ENCODE measurements at regions not wholly inside any gene's neighbourhood (a gene's known extent, or its start where the extent isn't known, plus 50 kb on each side); places are given as distances from the start of the nearest gene placed in this dataset.

DNA sequence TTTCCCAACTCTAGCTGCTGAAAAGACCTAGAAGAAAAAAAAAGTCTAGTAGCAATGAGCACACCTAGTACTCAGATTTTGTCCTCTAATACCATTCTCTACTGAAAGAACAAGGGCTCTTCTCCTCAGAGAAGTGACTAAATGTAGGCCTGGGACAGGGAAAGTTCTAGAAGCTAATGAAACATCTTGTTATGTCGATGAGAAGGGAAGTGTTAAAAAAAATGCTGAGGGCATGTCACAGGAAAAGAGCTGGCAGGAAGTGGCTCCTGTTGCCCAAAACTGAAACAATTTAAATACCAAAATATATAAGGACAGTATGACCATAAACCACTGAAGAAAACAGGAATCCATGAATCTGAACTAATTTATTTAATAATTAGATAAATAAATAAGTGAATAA lies 581.4 kb upstream of the TBL1XR1 start:
- TF ChIP-seq, protein P1, sequence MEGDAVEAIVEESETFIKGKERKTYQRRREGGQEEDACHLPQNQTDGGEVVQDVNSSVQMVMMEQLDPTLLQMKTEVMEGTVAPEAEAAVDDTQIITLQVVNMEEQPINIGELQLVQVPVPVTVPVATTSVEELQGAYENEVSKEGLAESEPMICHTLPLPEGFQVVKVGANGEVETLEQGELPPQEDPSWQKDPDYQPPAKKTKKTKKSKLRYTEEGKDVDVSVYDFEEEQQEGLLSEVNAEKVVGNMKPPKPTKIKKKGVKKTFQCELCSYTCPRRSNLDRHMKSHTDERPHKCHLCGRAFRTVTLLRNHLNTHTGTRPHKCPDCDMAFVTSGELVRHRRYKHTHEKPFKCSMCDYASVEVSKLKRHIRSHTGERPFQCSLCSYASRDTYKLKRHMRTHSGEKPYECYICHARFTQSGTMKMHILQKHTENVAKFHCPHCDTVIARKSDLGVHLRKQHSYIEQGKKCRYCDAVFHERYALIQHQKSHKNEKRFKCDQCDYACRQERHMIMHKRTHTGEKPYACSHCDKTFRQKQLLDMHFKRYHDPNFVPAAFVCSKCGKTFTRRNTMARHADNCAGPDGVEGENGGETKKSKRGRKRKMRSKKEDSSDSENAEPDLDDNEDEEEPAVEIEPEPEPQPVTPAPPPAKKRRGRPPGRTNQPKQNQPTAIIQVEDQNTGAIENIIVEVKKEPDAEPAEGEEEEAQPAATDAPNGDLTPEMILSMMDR (IDR thresholded peaks at IDR 0.05 in 4 of 5, conservative IDR thresholded peaks at IDR 0.05 in 1 of 5): no peak
- TF ChIP-seq POLR2A (IDR thresholded peaks at IDR 0.05): no peak
